IPS-20b (cell line): ENCODE measurements at regions not wholly inside any gene's neighbourhood (a gene's known extent, or its start where the extent isn't known, plus 50 kb on each side); places are given as distances from the start of the nearest gene placed in this dataset.
"Not testable (repeated sequence)": the region's sequence is repeated elsewhere in the genome, so short reads cannot be mapped to it uniquely, and the experiment has no call there.

ENCODE experiments used
- H3K27ac ChIP-seq: one replicate; pipeline ENCODE4 v1.5.1; 2013; ENCODE audit warnings: low read length
- H3K27me3 ChIP-seq: 2 replicates; pipeline ENCODE4 v1.6.1; 2013; ENCODE audit warnings: mild to moderate bottlenecking, low read length, inconsistent platforms; ENCODE audit not compliant: insufficient read depth
- H3K36me3 ChIP-seq: 2 replicates; pipeline ENCODE4 v1.6.1; 2013; ENCODE audit warnings: low read depth, mild to moderate bottlenecking, inconsistent platforms, low read length, moderate library complexity; ENCODE audit not compliant: insufficient read depth
- H3K4me1 ChIP-seq: 2 replicates; pipeline ENCODE4 v1.6.1; 2013; ENCODE audit warnings: mild to moderate bottlenecking, control low read depth, inconsistent platforms, low read length, moderate library complexity; ENCODE audit not compliant: insufficient read depth
- H3K4me3 ChIP-seq: 2 replicates; pipeline ENCODE4 v1.5.1; 2013; ENCODE audit warnings: mild to moderate bottlenecking, low read length, inconsistent platforms
- H3K9ac ChIP-seq: 2 replicates; pipeline ENCODE4 v1.6.1; 2013; ENCODE audit warnings: low read depth, mild to moderate bottlenecking, inconsistent platforms, low read length, moderate library complexity
- H3K9me3 ChIP-seq: 2 replicates; pipeline ENCODE4 v1.6.1; 2013; ENCODE audit warnings: mild to moderate bottlenecking, low read depth, low read length, inconsistent platforms; ENCODE audit not compliant: insufficient read depth

GRCh38 chr22:44639891-44640617, 62.0 kb upstream of the PRR5 start:
- Histone ChIP-seq H3K27me3 (no peaks in the 10 kb centered on the region), H3K4me1 (no peaks in the 10 kb centered on the region), H3K4me3 (no peak overlapping the region), H3K27ac (no peak overlapping the region), H3K9me3 (no peaks in the 10 kb centered on the region), H3K36me3 (no peaks in the 10 kb centered on the region), H3K9ac (no peak overlapping the region)

GRCh38 chr22:44638971-44639760, 62.8 kb upstream of the PRR5 start:
- Histone ChIP-seq H3K36me3 (no peaks in the 10 kb centered on the region), H3K9ac (no peak overlapping the region), H3K4me3 (no peak overlapping the region), H3K9me3 (no peaks in the 10 kb centered on the region), H3K4me1 (no peaks in the 10 kb centered on the region), H3K27me3 (no peaks in the 10 kb centered on the region), H3K27ac (no peak overlapping the region)

GRCh38 chr22:44636502-44637206, 65.3 kb upstream of the PRR5 start:
- not testable (repeated sequence) for H3K27ac ChIP-seq, H3K4me3 ChIP-seq, H3K9ac ChIP-seq, H3K27me3 ChIP-seq, H3K9me3 ChIP-seq, H3K4me1 ChIP-seq, H3K36me3 ChIP-seq

GRCh38 chr22:44635567-44635966, 66.4 kb upstream of the PRR5 start:
- H3K27me3 ChIP-seq, H3K9me3 ChIP-seq, H3K4me1 ChIP-seq, H3K4me3 ChIP-seq, H3K9ac ChIP-seq, H3K27ac ChIP-seq, H3K36me3 ChIP-seq: not testable (repeated sequence)

GRCh38 chr22:44634426-44635321, 67.3 kb upstream of the PRR5 start:
- Histone ChIP-seq H3K4me1 (no peaks in the 10 kb centered on the region), H3K36me3 (no peaks in the 10 kb centered on the region), H3K27ac (no peak overlapping the region), H3K4me3 (no peak overlapping the region), H3K9ac (no peak overlapping the region), H3K9me3 (peaks cover 4% of the 10 kb centered on the region; the same call in 1 of the 2 replicates), H3K27me3 (peaks cover 10% of the 10 kb centered on the region)

- peaks cover 4% of the 10 kb centered on the region; the same call in 1 of the 2 replicates for H3K9me3 ChIP-seq
- no peaks in the 10 kb centered on the region for H3K36me3 ChIP-seq
- H3K4me1 ChIP-seq, result no peaks in the 10 kb centered on the region
- no peak overlapping the region for H3K4me3 ChIP-seq
- peaks cover 20% of the 10 kb centered on the region for H3K27me3 ChIP-seq
- no peak overlapping the region for H3K27ac ChIP-seq
- H3K9ac ChIP-seq, result no peak overlapping the region
These were observed 68.4 kb upstream of the PRR5 start for GRCh38 chr22:44633647-44634046.

- no peaks in the 10 kb centered on the region for H3K36me3 ChIP-seq
- peaks cover 29% of the 10 kb centered on the region for H3K27me3 ChIP-seq
These were observed 69.2 kb upstream of the PRR5 start for GRCh38 chr22:44632541-44633396.

GRCh38 chr22:44630826-44631225, 71.2 kb upstream of the PRR5 start:
- H3K9me3 ChIP-seq, result peaks cover 4% of the 10 kb centered on the region; the same call in 1 of the 2 replicates
- no peaks in the 10 kb centered on the region for H3K4me1 ChIP-seq
- H3K9ac ChIP-seq, result no peak overlapping the region
- peaks cover 47% of the 10 kb centered on the region for H3K27me3 ChIP-seq
- H3K36me3 ChIP-seq, result no peaks in the 10 kb centered on the region
- H3K27ac ChIP-seq, result no peak overlapping the region
- no peak overlapping the region for H3K4me3 ChIP-seq

More at GRCh38 chr22:44632541-44633396, 69.2 kb upstream of the PRR5 start:
- no peaks in the 10 kb centered on the region for H3K4me1 ChIP-seq
- H3K27ac ChIP-seq, result no peak overlapping the region
- H3K4me3 ChIP-seq, result no peak overlapping the region
- peaks cover 4% of the 10 kb centered on the region; the same call in 1 of the 2 replicates for H3K9me3 ChIP-seq
- H3K9ac ChIP-seq, result no peak overlapping the region

GRCh38 chr22:44628835-44629234, 73.2 kb upstream of the PRR5 start:
- Histone ChIP-seq H3K27me3 (peaks cover 62% of the 10 kb centered on the region), H3K4me3 (no peak overlapping the region), H3K36me3 (no peaks in the 10 kb centered on the region), H3K4me1 (no peaks in the 10 kb centered on the region), H3K27ac (no peak overlapping the region), H3K9ac (no peak overlapping the region), H3K9me3 (peaks cover 4% of the 10 kb centered on the region; the same call in 1 of the 2 replicates)

GRCh38 chr22:44628273-44628672, 73.7 kb upstream of the PRR5 start:
- Histone ChIP-seq H3K9me3 (peaks cover 4% of the 10 kb centered on the region; the same call in 1 of the 2 replicates), H3K27me3 (peaks cover 65% of the 10 kb centered on the region), H3K36me3 (no peaks in the 10 kb centered on the region), H3K4me3 (no peak overlapping the region), H3K27ac (no peak overlapping the region), H3K4me1 (no peaks in the 10 kb centered on the region), H3K9ac (no peak overlapping the region)
